DND-41 (cell line): ENCODE measurements at regions not wholly inside any gene's neighbourhood (a gene's known extent, or its start where the extent isn't known, plus 50 kb on each side); places are given as distances from the start of the nearest gene placed in this dataset.

ENCODE experiments used
- EZH2 ChIP-seq: IDR thresholded peaks from 3 replicates; pipeline ENCODE4 v1.6.1; 2012; ENCODE audit warnings: borderline replicate concordance, low read depth, mild to moderate bottlenecking, moderate library complexity, low read length, inconsistent platforms; ENCODE audit not compliant: severe bottlenecking
- TF ChIP-seq, protein P1 (sequence below): IDR thresholded peaks from 2 replicates; pipeline ENCODE4 v1.5.1; 2012; ENCODE audit warnings: borderline replicate concordance, low read length, moderate library complexity, mild to moderate bottlenecking; ENCODE audit not compliant: poor library complexity, severe bottlenecking; ENCODE audit errors: extremely low read depth

DNA sequence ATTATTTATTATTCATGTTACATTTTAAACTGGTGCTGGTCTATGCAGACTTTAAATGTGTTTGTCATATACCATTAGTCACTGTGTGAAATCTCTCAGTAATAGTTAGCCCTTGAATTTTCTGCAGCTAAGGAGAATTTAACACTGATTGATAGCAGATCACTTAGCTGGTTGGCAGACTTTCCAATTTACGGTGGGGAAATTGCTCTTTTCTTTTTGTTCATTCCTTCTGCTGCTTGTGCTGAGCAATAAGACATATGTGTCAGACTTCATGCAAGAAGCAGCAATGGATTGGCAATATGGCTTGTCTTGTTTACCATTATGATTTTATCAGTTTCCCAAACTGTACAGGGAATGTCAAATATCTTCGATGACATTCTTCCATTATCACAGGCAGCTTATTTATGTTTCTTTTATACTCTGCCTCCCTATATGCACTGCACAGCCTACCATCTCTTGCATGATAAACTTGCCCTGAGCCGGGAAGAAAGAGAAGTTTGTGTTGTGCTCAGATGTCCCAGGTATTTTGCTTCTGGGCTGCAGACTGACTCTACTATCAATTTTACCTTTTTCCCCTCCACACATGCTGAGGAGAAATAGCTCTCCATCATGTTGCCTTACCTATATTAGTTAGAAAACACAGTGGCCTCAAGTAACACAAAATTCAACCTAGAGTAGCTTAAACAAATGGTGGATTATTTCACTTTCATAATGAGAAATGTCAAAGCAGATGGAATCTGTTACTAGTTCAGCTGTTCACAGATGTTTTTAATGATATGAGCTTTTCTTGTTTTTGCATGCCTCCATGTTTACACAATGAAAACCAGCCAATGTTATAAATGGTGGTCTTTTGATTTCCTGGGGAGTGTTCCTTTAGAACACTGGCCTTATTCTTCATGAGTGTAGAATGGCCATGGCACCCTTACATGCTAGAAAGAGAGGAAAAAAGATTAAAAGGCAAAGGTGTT is 968.1 kb upstream of the GOT2 start:
- TF ChIP-seq, protein P1, sequence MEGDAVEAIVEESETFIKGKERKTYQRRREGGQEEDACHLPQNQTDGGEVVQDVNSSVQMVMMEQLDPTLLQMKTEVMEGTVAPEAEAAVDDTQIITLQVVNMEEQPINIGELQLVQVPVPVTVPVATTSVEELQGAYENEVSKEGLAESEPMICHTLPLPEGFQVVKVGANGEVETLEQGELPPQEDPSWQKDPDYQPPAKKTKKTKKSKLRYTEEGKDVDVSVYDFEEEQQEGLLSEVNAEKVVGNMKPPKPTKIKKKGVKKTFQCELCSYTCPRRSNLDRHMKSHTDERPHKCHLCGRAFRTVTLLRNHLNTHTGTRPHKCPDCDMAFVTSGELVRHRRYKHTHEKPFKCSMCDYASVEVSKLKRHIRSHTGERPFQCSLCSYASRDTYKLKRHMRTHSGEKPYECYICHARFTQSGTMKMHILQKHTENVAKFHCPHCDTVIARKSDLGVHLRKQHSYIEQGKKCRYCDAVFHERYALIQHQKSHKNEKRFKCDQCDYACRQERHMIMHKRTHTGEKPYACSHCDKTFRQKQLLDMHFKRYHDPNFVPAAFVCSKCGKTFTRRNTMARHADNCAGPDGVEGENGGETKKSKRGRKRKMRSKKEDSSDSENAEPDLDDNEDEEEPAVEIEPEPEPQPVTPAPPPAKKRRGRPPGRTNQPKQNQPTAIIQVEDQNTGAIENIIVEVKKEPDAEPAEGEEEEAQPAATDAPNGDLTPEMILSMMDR = no peak
- no peak for TF ChIP-seq EZH2
